Body of pancreas (tissue), 4 donors: ENCODE measurements at regions not wholly inside any gene's neighbourhood (a gene's known extent, or its start where the extent isn't known, plus 50 kb on each side); places are given as distances from the start of the nearest gene placed in this dataset.

ENCODE experiments used
- POLR2A ChIP-seq, 3 donors: fragments of 450-650 bp; IDR thresholded peaks; one replicate each; pipeline ENCODE4 v1.6.1; 2016; ENCODE audit warnings: antibody characterized with exemption in 3 of 3, mild to moderate bottlenecking in 2 of 3
- TF ChIP-seq, protein P1 (sequence below), 7 experiments: fragments of 450-650 bp in 4 of 7; fragments of 200-600 bp in 3 of 7; sonication (generic) in 3 of 7; IDR thresholded peaks; one replicate each; pipeline ENCODE4 v1.5.1; 2016 to 2019; ENCODE audit warnings: antibody characterized with exemption in 7 of 7

- TF ChIP-seq, protein P1, sequence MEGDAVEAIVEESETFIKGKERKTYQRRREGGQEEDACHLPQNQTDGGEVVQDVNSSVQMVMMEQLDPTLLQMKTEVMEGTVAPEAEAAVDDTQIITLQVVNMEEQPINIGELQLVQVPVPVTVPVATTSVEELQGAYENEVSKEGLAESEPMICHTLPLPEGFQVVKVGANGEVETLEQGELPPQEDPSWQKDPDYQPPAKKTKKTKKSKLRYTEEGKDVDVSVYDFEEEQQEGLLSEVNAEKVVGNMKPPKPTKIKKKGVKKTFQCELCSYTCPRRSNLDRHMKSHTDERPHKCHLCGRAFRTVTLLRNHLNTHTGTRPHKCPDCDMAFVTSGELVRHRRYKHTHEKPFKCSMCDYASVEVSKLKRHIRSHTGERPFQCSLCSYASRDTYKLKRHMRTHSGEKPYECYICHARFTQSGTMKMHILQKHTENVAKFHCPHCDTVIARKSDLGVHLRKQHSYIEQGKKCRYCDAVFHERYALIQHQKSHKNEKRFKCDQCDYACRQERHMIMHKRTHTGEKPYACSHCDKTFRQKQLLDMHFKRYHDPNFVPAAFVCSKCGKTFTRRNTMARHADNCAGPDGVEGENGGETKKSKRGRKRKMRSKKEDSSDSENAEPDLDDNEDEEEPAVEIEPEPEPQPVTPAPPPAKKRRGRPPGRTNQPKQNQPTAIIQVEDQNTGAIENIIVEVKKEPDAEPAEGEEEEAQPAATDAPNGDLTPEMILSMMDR (IDR thresholded peaks at IDR 0.05), result no peak
- no peak for TF ChIP-seq POLR2A (IDR thresholded peaks at IDR 0.05)
Observed at GRCh38 chr13:97520866-97521265, 86.9 kb downstream of the RAP2A start.
